Motor neuron (in vitro differentiated cells): ENCODE measurements at regions not wholly inside any gene's neighbourhood (a gene's known extent, or its start where the extent isn't known, plus 50 kb on each side); places are given as distances from the start of the nearest gene placed in this dataset.

Experiments
- ATAC-seq, 8 experiments: fragments of 200-7000 bp; cut with Tn5 transposase; replicated peaks in 6 of 8; 2 replicates each; pipeline ENCODE4 v1.8.0; 2021; ENCODE audit warnings: mild to moderate bottlenecking in 8 of 8, moderate library complexity in 8 of 8
- H3K27ac ChIP-seq, 2 donors: fragments of 250-450 bp; sonication (Bioruptor Pico); 2 replicates each; pipeline ENCODE4 v1.9.0; 2021; ENCODE audit warnings: antibody characterized with exemption in 2 of 2, mild to moderate bottlenecking in 2 of 2, moderate library complexity in 1 of 2
- H3K4me1 ChIP-seq, 2 donors: fragments of 250-450 bp; sonication (Bioruptor Pico); replicated peaks in 1 of 2; 2 replicates each; pipeline ENCODE4 v1.6.1; 2021; ENCODE audit warnings: antibody characterized with exemption in 2 of 2, mild to moderate bottlenecking in 2 of 2, moderate library complexity in 1 of 2
- H3K4me3 ChIP-seq, 5 donors: fragments of 250-450 bp; sonication (Bioruptor Pico); 2 replicates each; pipeline ENCODE4 v1.9.0; 2021; ENCODE audit warnings: antibody characterized with exemption in 5 of 5, mild to moderate bottlenecking in 5 of 5, moderate library complexity in 4 of 5
- WGBS, 10 experiments: fragments of 450-650 bp; shearing (Covaris generic); methylation state at CpG; one replicate each; pipeline ENCODE4 v1.0.0; 2022; 5-methylcytosine and 5-hydroxymethylcytosine counted together
- in situ Hi-C, 9 experiments: fragments of 400-800 bp; cut with MboI; loops; one replicate each; pipeline ENCODE4 v1.15.0; 2021; ENCODE audit warnings: low sequenced_read_pairs in 9 of 9, low pct_unique_long_range_greater_than_20kb in 2 of 9; ENCODE audit not compliant: unreplicated experiment in 9 of 9

GRCh38 chr3:168371846-168372245 is 276.1 kb upstream of the GOLIM4 start:
- Histone ChIP-seq H3K4me1 (no peaks in the 10 kb centered on the region), H3K4me3 (no peak overlapping the region), H3K27ac (no peak overlapping the region)
- 0 to 100% (median 88%) methylated on average over 1 to 3 of the region's 3 CpGs; no CpG with 5 or more reads in 2 of the 10 experiments for WGBS, 10 experiments
- in situ Hi-C loops: no loop called here
- no peak for ATAC-seq

- ATAC-seq: no peak
- no peaks in the 10 kb centered on the region for H3K4me1 ChIP-seq
- no peak overlapping the region for H3K4me3 ChIP-seq
- H3K27ac ChIP-seq: no peak overlapping the region
- WGBS, 10 experiments: 0 to 100% (median 100%) methylated on average over 1 of the region's 1 CpG; no CpG with 5 or more reads in 6 of the 10 experiments
- in situ Hi-C loops: no loop called here
Measured at GRCh38 chr3:168364967-168365366, 269.2 kb upstream of the GOLIM4 start.

- WGBS, 10 experiments: 25 to 95% (median 65%) methylated on average over 1 to 4 of the region's 4 CpGs; no CpG with 5 or more reads in 1 of the 10 experiments
- peak in 3 of 8 experiments; percentile 57 to 77 (median 70) for ATAC-seq
- H3K4me3 ChIP-seq: no peak overlapping the region
- in situ Hi-C loops: no loop called here
- H3K4me1 ChIP-seq: no peaks in the 10 kb centered on the region
- no peak overlapping the region for H3K27ac ChIP-seq
Measured at GRCh38 chr3:168362661-168363247, 267.0 kb upstream of the GOLIM4 start.

- no peak for ATAC-seq
- in situ Hi-C loops: no loop called here
- Histone ChIP-seq H3K4me1 (no peaks in the 10 kb centered on the region), H3K4me3 (no peak overlapping the region), H3K27ac (no peak overlapping the region)
Measured at GRCh38 chr3:168362156-168362555, 266.4 kb upstream of the GOLIM4 start.

- in situ Hi-C loops: no loop called here
Measured at GRCh38 chr3:168360993-168361392, 265.3 kb upstream of the GOLIM4 start.

GRCh38 chr3:168342946-168343850 is 247.5 kb upstream of the GOLIM4 start:
- Histone ChIP-seq H3K4me1 (peaks cover 32 to 43% of the 10 kb centered on the region in 2 donors), H3K27ac (no peak overlapping the region), H3K4me3 (no peak overlapping the region)
- in situ Hi-C loops: no loop called here
- 59 to 88% (median 82%) methylated on average over 3 to 9 of the region's 9 CpGs; no CpG with 5 or more reads in 2 of the 10 experiments for WGBS, 10 experiments
- ATAC-seq: peak in 5 of 8 experiments; percentile 48 to 60 (median 54)

More at GRCh38 chr3:168360993-168361392, 265.3 kb upstream of the GOLIM4 start:
- Histone ChIP-seq H3K4me1 (no peaks in the 10 kb centered on the region), H3K27ac (no peak overlapping the region), H3K4me3 (no peak overlapping the region)
- ATAC-seq: no peak
- 24 to 100% (median 95%) methylated on average over 1 to 3 of the region's 3 CpGs; no CpG with 5 or more reads in 3 of the 10 experiments for WGBS, 10 experiments

GRCh38 chr3:168341956-168342936 is 246.5 kb upstream of the GOLIM4 start:
- no peak overlapping the region for H3K27ac ChIP-seq
- in situ Hi-C loops: no loop called here
- peaks cover 32 to 43% of the 10 kb centered on the region in 2 donors for H3K4me1 ChIP-seq
- ATAC-seq: peak in 5 of 8 experiments; percentile 10 to 73 (median 45)
- H3K4me3 ChIP-seq: no peak overlapping the region
- 0 to 92% (median 75%) methylated on average over 1 to 2 of the region's 2 CpGs; no CpG with 5 or more reads in 1 of the 10 experiments for WGBS, 10 experiments

GRCh38 chr3:168341192-168341815 is 245.6 kb upstream of the GOLIM4 start:
- in situ Hi-C loops: no loop called here
- Histone ChIP-seq H3K4me3 (no peak overlapping the region), H3K27ac (no peak overlapping the region), H3K4me1 (peaks cover 32 to 43% of the 10 kb centered on the region in 2 donors)
- peak in 7 of 8 experiments; percentile 21 to 96 (median 63) for ATAC-seq
- 0 to 100% (median 85%) methylated on average over 1 to 3 of the region's 3 CpGs; no CpG with 5 or more reads in 1 of the 10 experiments for WGBS, 10 experiments

- no peak for ATAC-seq
- Histone ChIP-seq H3K27ac (no peak overlapping the region), H3K4me3 (no peak overlapping the region), H3K4me1 (peaks cover 28 to 31% of the 10 kb centered on the region in 2 donors)
- 0 to 92% (median 67%) methylated on average over 1 of the region's 1 CpG; no CpG with 5 or more reads in 1 of the 10 experiments for WGBS, 10 experiments
- in situ Hi-C loops: no loop called here
Measured at GRCh38 chr3:168338161-168338560, 242.4 kb upstream of the GOLIM4 start.

- no peak for ATAC-seq
- 67 to 100% (median 100%) methylated on average over 1 to 3 of the region's 3 CpGs; no CpG with 5 or more reads in 1 of the 10 experiments for WGBS, 10 experiments
- no peak overlapping the region for H3K4me3 ChIP-seq
- peaks cover 16 to 18% of the 10 kb centered on the region in 2 donors for H3K4me1 ChIP-seq
- in situ Hi-C loops: no loop called here
- no peak overlapping the region for H3K27ac ChIP-seq
Measured at GRCh38 chr3:168336276-168336675, 240.6 kb upstream of the GOLIM4 start.

- ATAC-seq: peak in 2 of 8 experiments; percentile 18 to 24
- in situ Hi-C loops: no loop called here
- peaks cover 20 to 25% of the 10 kb centered on the region in 2 donors for H3K4me1 ChIP-seq
- no peak overlapping the region for H3K27ac ChIP-seq
- no peak overlapping the region for H3K4me3 ChIP-seq
Measured at GRCh38 chr3:168333410-168333935, 237.7 kb upstream of the GOLIM4 start.

- peaks cover 20 to 34% of the 10 kb centered on the region in 2 donors for H3K4me1 ChIP-seq
- no peak overlapping the region for H3K4me3 ChIP-seq
- no peak for ATAC-seq
- H3K27ac ChIP-seq: no peak overlapping the region
- in situ Hi-C loops: no loop called here
- 0 to 100% (median 45%) methylated on average over 1 to 3 of the region's 3 CpGs; no CpG with 5 or more reads in 1 of the 10 experiments for WGBS, 10 experiments
Measured at GRCh38 chr3:168331756-168332155, 236.0 kb upstream of the GOLIM4 start.
